Astrocyte of the cerebellum (primary cell): ENCODE measurements at regions not wholly inside any gene's neighbourhood (a gene's known extent, or its start where the extent isn't known, plus 50 kb on each side); places are given as distances from the start of the nearest gene placed in this dataset.

Experiments used
- DNase-seq: peaks from one replicate; pipeline ENCODE4 v3.0.0-alpha.2; 2011; ENCODE audit warnings: low read depth
- H3K4me3 ChIP-seq: 2 replicates; pipeline ENCODE4 v1.5.1; 2011; ENCODE audit warnings: mild to moderate bottlenecking, low read depth, low read length, moderate library complexity
- in situ Hi-C: cut with HindIII; loops from 2 replicates; pipeline ENCODE4 v1.10.0; 2017; ENCODE audit warnings: low sequenced_read_pairs
- TF ChIP-seq, protein P1 (sequence below): IDR thresholded peaks from 2 replicates; pipeline ENCODE4 v1.5.1; 2012; ENCODE audit warnings: low read length, low read depth, moderate library complexity, mild to moderate bottlenecking; ENCODE audit errors: missing control alignments

DNA sequence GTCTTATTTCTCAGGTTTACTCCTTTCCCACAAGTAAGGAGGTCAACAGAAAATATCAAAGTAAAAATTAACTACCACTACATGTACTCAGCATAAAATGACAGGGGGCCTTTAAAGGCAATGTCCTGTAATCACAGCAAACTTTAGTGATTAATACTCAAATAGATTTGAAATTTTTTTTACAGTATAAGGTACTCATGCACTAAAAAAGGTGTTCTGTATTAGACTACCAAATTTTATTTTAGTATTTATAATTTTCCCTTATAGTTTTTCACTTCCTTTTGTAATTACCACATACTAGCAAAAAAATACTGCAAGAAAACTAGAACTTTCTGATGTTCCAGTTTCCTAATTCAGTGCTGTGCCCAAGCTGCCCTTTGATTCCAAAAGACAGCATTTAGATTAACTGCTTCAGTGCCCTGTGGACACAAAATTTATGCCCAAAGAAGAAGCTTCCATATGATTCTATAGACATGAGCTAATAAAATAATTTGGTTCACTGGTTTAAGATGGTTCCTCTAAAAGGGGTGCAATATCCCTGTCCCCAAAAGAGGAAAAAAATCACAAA, 70.6 kb downstream of the KLF12 start:
- in situ Hi-C loops: no loop called here
- H3K4me3 ChIP-seq: no peak overlapping the region
- no peak for DNase-seq
- TF ChIP-seq, protein P1, sequence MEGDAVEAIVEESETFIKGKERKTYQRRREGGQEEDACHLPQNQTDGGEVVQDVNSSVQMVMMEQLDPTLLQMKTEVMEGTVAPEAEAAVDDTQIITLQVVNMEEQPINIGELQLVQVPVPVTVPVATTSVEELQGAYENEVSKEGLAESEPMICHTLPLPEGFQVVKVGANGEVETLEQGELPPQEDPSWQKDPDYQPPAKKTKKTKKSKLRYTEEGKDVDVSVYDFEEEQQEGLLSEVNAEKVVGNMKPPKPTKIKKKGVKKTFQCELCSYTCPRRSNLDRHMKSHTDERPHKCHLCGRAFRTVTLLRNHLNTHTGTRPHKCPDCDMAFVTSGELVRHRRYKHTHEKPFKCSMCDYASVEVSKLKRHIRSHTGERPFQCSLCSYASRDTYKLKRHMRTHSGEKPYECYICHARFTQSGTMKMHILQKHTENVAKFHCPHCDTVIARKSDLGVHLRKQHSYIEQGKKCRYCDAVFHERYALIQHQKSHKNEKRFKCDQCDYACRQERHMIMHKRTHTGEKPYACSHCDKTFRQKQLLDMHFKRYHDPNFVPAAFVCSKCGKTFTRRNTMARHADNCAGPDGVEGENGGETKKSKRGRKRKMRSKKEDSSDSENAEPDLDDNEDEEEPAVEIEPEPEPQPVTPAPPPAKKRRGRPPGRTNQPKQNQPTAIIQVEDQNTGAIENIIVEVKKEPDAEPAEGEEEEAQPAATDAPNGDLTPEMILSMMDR: no peak

DNA sequence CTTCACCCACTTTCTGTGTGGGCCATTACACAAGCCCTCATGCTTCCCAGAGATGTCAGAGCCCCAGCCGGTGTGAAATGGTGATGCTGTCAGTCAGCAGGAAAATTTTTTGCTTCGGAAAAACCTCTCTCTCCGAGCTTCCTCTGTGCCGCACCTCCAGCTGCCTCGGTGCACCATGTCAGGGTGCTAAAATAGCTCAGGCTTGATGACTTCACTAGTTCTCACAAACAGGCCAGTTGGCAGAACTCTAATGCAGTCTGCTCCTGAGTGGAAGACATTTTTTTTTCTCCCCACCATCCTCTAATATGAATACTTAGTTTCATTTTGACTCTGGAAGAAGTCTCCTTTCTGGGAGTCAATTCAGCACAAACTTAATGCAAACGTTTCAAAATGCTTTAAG, 71.3 kb downstream of the KLF12 start:
- no peak for DNase-seq
- H3K4me3 ChIP-seq: no peak overlapping the region
- TF ChIP-seq, protein P1: no peak
- in situ Hi-C loops: no loop called here

DNA sequence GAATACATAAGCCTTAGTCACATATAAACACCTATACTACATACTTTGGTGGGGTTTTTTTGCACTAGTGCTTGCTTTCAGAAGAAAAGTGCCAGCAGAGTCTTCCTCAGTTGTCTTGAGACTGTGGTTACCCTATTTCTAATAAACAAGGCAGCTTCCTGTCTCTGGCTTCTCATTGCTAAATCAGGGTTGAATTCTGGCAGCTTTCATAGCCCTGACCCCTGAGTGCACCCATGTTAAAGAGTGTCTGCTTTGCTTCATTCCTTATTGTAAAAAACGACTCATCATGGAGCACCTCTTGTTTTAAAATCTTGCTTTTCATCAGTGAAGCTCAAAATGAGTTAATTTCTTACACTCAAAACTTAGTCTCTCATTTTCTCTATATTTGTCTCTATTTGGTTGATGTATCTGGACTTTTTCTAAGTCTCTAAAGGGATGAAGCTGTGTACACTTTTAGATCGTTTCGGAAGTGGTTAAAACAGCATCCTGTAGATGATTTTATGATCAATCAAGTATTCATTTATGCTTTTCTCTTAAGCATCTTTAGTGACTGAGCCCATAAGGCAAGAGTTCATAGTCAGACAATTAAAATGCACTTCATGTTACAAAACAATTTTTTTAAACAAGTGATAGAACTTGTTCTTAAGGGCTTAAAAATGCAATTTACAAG, 72.1 kb downstream of the KLF12 start:
- DNase-seq: no peak
- in situ Hi-C loops: no loop called here
- no peak overlapping the region for H3K4me3 ChIP-seq
- TF ChIP-seq, protein P1: no peak

DNA sequence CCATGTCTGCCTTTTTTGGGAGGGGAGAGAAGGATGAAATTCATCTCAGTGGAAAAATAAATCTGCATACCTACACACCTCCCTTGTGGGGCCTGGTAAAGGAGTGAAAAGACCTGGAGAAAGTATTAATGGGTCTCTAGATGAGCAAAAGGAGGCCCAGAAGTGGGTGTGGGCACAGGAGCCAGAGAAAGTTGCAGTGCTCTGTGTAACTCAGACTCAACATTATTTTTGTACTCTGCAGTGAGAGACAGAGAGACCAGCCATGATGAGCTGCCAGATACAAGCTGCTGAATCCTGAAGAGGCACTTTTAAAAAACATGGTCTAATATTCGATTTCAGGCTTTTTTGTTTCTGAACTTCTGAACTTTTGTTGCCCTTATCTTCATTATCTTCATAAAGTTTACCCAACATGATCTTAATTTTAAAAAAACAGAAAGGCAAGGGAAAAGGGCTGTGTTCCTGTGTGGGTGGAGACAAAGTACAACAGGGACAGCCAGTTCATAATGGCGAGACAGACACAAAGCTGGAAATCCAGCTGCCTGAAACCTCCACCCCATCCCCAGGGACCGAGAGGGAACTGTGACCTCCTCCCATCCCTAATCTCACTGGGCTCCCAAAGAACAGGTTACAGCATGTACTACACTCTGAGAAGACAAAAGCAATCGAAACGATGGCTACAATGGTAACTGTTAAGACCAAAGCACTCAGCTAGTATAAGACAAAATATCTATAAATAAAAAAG, 77.2 kb downstream of the KLF12 start:
- no peak for DNase-seq
- H3K4me3 ChIP-seq: no peak overlapping the region
- TF ChIP-seq, protein P1: no peak
- in situ Hi-C loops: no loop called here

DNA sequence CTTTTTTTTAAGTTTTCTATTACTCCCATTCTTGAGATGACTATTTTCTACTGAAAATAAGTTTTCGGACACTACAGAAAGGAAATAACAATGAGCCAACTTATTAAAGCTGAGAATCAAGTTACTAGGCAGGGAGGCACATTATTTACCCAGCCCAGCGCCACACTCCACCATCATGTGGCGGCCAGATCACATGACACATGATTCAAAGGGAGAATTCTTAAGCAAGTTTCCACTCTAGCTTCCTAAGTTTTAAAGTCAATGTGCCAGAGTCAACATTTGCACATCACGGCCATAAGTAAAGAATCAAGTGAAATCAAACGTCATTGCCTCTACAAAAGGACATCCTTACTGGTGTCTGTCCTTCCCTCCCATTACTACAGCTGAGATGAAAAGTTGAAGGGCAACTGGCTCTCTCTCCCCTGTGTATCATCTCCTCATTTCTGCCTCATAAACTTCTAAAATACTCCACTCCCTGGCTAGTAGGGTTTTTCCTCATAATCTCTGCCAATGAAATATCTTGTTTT, 81.7 kb downstream of the KLF12 start:
- DNase-seq: no peak
- in situ Hi-C loops: loop anchor here (5.0 kb wide), 1 partner anchor 45 kb away; no protein-coding TSS in a partner anchor
- TF ChIP-seq, protein P1: no peak
- H3K4me3 ChIP-seq: no peak overlapping the region

DNA sequence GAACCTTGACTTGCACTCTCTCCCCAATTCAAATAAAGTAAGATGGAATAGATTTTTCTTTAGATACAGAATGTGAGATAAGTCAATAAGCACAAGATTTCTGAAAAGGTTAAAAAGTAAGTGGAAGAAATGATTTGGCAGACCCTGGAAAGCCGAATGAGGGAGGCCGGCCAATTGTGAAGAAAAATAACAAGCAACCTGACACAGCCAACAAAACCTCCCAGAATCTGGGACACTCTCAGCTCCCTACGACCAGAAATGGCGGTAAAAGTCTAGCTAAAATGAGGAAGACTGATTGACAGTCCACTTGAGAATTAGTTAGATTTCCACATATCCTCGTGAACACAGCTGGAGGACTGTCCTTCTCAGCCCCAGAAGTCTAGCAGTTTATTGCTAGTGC, 85.4 kb downstream of the KLF12 start:
- H3K4me3 ChIP-seq: no peak overlapping the region
- DNase-seq: no peak
- in situ Hi-C loops: no loop called here
- TF ChIP-seq, protein P1: no peak
